IPS-20b (cell line): ENCODE measurements at regions not wholly inside any gene's neighbourhood (a gene's known extent, or its start where the extent isn't known, plus 50 kb on each side); places are given as distances from the start of the nearest gene placed in this dataset.

Source experiments
- H3K27ac ChIP-seq: one replicate; pipeline ENCODE4 v1.5.1; 2013; ENCODE audit warnings: low read length
- H3K27me3 ChIP-seq: 2 replicates; pipeline ENCODE4 v1.6.1; 2013; ENCODE audit warnings: mild to moderate bottlenecking, low read length, inconsistent platforms; ENCODE audit not compliant: insufficient read depth
- H3K36me3 ChIP-seq: 2 replicates; pipeline ENCODE4 v1.6.1; 2013; ENCODE audit warnings: low read depth, mild to moderate bottlenecking, inconsistent platforms, low read length, moderate library complexity; ENCODE audit not compliant: insufficient read depth
- H3K4me1 ChIP-seq: 2 replicates; pipeline ENCODE4 v1.6.1; 2013; ENCODE audit warnings: mild to moderate bottlenecking, control low read depth, inconsistent platforms, low read length, moderate library complexity; ENCODE audit not compliant: insufficient read depth
- H3K4me3 ChIP-seq: 2 replicates; pipeline ENCODE4 v1.5.1; 2013; ENCODE audit warnings: mild to moderate bottlenecking, low read length, inconsistent platforms
- H3K9ac ChIP-seq: 2 replicates; pipeline ENCODE4 v1.6.1; 2013; ENCODE audit warnings: low read depth, mild to moderate bottlenecking, inconsistent platforms, low read length, moderate library complexity
- H3K9me3 ChIP-seq: 2 replicates; pipeline ENCODE4 v1.6.1; 2013; ENCODE audit warnings: mild to moderate bottlenecking, low read depth, low read length, inconsistent platforms; ENCODE audit not compliant: insufficient read depth

DNA sequence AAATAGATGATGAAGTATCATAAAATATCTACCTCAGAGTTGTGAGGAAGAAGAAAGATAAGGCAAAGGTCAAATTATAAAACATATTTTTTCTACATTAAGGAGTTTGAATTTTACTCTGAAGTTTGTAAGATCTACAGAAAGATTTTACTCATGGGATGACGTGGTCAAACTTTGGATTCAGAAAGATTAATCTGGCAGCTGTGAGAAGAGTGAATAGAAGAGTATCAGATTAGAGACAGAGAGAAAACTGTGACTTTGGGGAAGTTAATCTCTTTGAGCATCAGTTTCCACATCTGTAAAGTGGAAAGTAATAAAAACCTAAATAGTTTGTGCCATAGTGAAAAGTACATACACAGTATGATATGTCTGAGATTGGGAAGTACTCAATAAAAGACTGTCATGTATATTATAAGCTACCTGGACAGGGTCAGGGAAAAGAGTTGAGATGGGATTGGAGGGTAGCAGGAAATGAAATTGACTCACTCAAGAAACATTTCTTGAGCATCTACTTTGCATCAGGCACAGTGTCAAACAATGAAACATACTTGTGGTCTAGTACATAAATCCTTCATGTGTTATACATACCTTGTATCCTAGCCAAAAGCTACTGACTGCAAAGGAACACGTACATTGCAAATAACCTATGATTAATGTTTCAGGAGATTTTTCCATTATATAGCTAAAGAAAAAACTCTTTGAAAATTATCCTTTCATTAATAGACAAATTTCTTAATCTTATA lies 222.1 kb downstream of the TMEM200A start:
- H3K4me1 ChIP-seq: no peaks in the 10 kb centered on the region
- no peak overlapping the region for H3K27ac ChIP-seq
- H3K36me3 ChIP-seq: no peaks in the 10 kb centered on the region
- no peaks in the 10 kb centered on the region for H3K9me3 ChIP-seq
- no peaks in the 10 kb centered on the region for H3K27me3 ChIP-seq
- no peak overlapping the region for H3K9ac ChIP-seq
- no peak overlapping the region for H3K4me3 ChIP-seq

DNA sequence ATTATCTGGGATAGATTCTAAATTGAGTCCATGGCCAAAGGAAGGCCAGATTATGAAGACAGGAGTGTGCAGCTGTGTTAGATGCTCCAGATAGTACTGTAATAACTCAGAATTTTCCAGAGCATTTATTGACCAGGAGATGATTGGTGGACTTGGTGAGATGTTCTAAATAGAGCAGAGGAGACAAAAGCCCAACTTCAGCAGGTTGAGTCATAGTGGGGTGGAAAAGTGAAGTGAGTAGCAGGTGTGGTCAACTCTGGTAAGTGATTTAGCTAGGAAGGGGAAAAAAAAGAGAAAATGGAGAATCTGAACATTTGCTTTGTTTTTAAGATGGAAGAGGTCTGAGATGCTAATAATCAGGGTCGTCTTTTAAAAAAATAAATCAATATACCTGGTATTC lies 227.4 kb downstream of the TMEM200A start:
- H3K4me1 ChIP-seq: peaks cover 3% of the 10 kb centered on the region; the same call in 1 of the 2 replicates
- no peak overlapping the region for H3K9ac ChIP-seq
- no peaks in the 10 kb centered on the region for H3K9me3 ChIP-seq
- H3K27me3 ChIP-seq: no peaks in the 10 kb centered on the region
- H3K4me3 ChIP-seq: no peak overlapping the region
- no peak overlapping the region for H3K27ac ChIP-seq
- no peaks in the 10 kb centered on the region for H3K36me3 ChIP-seq

DNA sequence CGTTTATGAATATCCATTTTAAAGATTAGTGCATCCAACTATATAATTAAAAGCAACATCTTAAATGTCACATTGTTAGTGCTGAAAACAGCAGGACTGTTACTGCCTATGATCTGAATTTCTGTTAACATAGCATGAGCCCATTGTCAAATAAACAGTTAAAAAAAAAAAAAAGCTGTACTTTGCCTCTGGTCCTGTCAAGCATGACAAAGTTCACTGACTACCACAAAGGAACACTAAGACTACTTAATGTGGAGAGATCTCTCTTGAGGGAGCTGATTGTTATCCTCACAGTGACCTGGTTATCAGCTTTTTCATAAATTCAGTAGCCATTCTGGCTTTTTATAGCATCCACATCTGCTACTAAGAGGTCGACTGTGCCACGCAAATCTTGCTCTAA lies 228.1 kb downstream of the TMEM200A start:
- Histone ChIP-seq H3K9ac (no peak overlapping the region), H3K27me3 (no peaks in the 10 kb centered on the region), H3K27ac (no peak overlapping the region), H3K4me3 (no peak overlapping the region), H3K36me3 (no peaks in the 10 kb centered on the region), H3K9me3 (no peaks in the 10 kb centered on the region), H3K4me1 (peaks cover 3% of the 10 kb centered on the region; the same call in 1 of the 2 replicates)

DNA sequence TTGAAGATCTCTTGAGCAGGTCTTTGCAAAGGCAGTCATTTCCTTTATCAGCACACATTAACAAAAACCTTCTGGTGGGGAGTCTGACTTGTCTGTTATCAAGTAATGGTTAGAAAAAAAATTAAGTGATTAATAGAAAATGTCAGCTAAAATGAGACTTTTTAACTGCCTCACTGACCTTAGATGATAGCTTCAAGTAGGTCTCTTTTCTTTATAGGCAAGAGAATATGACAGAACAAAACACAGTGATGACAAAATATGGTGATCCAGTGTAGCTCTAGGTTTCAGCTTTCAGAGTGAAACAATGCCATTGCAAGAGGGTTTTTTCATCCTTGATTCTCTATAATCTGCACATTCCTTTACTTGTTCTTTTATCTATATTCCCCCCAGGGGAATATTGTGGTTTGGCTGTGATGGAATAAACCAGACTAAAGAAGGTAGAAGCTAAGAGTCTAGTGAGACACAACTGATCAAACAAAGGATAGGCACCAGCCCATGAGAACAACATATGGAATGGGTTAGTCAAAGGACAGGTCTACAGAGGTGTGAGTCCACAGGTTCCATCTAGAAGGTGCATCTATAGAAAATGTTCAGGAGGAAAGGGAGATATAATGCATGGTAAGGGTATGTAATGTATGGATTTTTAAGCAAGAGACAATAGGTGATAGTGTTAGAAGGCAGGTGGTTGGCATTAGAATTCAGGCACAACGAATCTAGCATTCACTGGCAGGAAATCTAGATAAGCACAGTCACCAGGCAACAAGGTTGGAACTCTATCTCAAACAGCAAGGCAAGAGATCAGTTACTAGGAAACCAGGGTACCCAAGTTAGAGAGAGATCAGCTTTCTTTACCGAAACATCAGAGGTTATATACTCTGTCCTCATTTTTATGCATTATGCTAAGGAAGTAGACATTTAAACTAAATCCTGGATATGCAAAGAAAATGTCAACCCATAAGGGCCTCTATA lies 228.9 kb upstream of the SMLR1 start:
- H3K4me1 ChIP-seq: peaks cover 3% of the 10 kb centered on the region; the same call in 1 of the 2 replicates
- H3K4me3 ChIP-seq: no peak overlapping the region
- H3K27ac ChIP-seq: no peak overlapping the region
- no peaks in the 10 kb centered on the region for H3K9me3 ChIP-seq
- no peaks in the 10 kb centered on the region for H3K36me3 ChIP-seq
- no peak overlapping the region for H3K9ac ChIP-seq
- no peaks in the 10 kb centered on the region for H3K27me3 ChIP-seq

DNA sequence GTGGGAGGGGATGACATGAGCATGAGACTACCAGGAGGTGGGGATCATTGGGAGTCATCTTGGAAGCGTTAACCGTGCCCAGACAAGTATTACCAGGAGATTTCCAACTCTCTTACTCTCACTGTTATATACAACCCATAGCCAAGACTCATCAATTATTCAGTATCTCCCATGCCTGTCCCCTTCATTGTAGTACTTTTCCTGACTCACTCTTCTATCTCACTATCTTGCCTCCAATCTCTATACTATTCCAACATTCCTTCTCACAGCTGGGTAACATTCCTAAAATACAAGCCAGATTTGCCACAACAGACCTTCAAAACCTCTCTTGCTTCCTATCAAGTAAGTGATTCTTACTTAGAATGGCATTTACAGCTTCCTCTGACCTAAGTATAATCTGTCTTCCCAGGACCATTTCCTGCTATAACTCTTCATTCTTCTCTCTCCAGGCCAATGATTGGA lies 226.3 kb upstream of the SMLR1 start:
- Histone ChIP-seq H3K4me3 (no peak overlapping the region), H3K9me3 (no peaks in the 10 kb centered on the region), H3K27ac (no peak overlapping the region)

DNA sequence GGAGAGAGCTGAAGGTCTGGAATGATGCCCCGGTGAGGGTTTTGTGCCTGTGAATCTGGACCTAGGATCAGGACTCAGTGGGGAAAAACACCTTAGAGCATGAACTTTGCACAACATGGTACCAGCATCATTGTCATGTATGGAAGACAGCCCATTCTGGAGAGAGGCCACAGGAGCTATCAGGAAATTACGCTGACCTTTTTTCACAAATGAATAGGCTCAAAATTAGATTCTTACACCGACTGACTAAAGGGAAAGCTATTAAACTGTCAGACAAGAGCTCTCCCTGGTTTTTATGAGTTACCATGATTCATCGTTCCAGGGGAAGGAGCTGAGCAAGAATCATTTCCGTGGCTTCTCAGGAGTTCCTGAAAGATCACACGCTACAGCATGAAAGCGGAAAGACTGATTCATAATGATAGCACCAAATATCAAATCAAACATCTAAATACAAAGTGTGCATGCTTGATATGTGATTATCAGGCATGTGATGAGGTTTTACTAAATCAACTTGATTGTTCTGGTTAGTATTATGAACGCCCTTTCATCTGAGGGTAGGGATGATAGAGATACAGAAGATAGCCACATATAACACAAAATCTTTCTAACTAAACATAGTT lies 224.9 kb upstream of the SMLR1 start:
- Histone ChIP-seq H3K27ac (no peak overlapping the region), H3K4me3 (no peak overlapping the region), H3K4me1 (no peaks in the 10 kb centered on the region), H3K9me3 (no peaks in the 10 kb centered on the region), H3K9ac (no peak overlapping the region), H3K36me3 (no peaks in the 10 kb centered on the region), H3K27me3 (no peaks in the 10 kb centered on the region)

More for the DNA sequence above, 226.3 kb upstream of the SMLR1 start:
- no peak overlapping the region for H3K9ac ChIP-seq
- H3K4me1 ChIP-seq: no peaks in the 10 kb centered on the region
- no peaks in the 10 kb centered on the region for H3K27me3 ChIP-seq
- H3K36me3 ChIP-seq: no peaks in the 10 kb centered on the region

DNA sequence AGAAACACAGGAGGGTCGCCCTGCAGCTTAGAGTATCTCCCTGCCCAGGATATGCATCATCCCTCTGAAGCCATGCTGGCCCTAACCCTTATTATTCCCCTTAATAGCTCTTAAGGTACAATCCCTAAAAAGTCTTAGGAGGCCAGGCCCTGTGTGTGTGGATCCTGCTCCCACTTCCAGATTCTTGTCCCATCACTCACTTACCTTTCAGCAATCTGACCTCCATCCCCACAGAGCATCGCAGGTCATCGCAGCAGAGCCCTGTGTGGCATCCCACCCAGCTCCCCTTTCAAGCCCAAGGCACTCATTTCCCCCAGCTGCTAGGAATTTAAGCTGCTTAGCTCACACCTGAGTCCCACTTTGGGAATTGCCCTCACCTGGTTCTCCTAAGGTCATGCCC lies 223.8 kb upstream of the SMLR1 start:
- Histone ChIP-seq H3K4me3 (no peak overlapping the region), H3K9me3 (no peaks in the 10 kb centered on the region), H3K36me3 (no peaks in the 10 kb centered on the region), H3K27me3 (no peaks in the 10 kb centered on the region), H3K4me1 (no peaks in the 10 kb centered on the region), H3K27ac (no peak overlapping the region), H3K9ac (no peak overlapping the region)

DNA sequence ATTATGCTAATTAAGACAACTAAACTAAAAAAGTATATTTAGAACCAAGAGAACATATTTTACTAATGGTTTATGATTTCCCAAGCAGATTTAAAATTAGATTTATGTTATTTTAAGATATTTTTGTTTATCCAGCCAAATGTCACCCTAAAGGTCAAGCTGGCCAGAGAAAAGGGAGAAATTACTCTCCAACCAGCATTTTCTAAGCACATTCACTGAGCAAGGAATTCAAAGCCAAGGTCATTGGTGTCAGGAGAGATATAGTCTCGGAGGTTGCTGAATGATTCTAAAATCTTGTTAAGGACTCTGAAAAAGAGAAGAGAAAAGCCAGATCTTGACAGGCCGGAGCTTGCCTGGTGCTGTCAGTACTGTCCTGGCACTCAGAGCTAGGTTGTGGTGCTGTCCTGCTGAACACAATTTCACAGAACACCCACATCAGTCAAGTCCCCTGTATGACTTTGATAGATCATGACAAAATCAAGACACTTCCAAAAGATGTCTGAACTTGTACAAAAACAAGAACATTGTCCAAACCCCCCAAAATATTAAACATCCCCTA lies 222.3 kb upstream of the SMLR1 start:
- H3K27ac ChIP-seq: no peak overlapping the region
- no peaks in the 10 kb centered on the region for H3K36me3 ChIP-seq

DNA sequence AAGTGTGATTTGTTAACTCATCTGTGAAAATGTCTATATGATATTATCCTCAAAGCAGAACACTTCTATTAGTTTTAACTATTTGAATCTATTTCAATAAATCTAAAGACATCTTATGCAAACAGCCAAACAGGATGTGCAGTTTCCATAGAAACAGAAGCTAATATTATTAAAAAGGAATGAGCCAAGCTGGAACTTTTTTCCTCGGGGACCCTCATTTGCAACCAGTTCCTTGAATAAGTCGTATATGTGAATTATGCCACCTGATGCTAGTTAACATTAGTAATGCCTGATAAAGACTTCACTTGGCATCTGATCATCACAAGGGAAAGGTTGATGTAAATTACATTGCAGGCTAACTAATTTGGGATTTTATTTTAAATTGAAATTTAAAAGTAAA lies 216.9 kb upstream of the SMLR1 start:
- no peak overlapping the region for H3K9ac ChIP-seq

More for the DNA sequence above, 222.3 kb upstream of the SMLR1 start:
- H3K4me1 ChIP-seq: no peaks in the 10 kb centered on the region
- no peak overlapping the region for H3K4me3 ChIP-seq
- no peaks in the 10 kb centered on the region for H3K27me3 ChIP-seq
- no peaks in the 10 kb centered on the region for H3K9me3 ChIP-seq
- H3K9ac ChIP-seq: no peak overlapping the region

DNA sequence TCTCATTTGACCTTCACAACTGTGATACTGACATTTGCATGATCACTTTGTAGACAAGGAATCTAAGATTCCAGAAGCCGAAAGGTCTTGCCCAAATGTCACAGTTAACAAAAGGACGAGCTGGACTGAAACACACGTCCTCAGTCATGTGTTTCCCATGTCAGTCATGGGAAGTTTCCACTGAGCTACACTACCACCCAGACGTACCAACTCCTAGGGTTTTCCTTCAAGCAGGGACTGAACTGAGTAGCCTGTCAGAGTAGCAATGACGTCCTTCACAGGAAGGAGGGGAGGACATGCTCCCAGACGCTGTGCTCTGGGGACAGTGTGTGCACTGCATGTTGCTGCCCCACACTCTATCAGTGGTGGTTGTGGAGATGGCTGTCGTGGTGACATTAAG lies 215.8 kb upstream of the SMLR1 start:
- H3K9me3 ChIP-seq: no peaks in the 10 kb centered on the region
- H3K27ac ChIP-seq: no peak overlapping the region
- peaks cover 12% of the 10 kb centered on the region; the same call in 1 of the 2 replicates for H3K4me1 ChIP-seq
- no peaks in the 10 kb centered on the region for H3K36me3 ChIP-seq
- no peak overlapping the region for H3K9ac ChIP-seq
- no peak overlapping the region for H3K4me3 ChIP-seq
- no peaks in the 10 kb centered on the region for H3K27me3 ChIP-seq

More for the DNA sequence above, 216.9 kb upstream of the SMLR1 start:
- no peaks in the 10 kb centered on the region for H3K27me3 ChIP-seq
- H3K4me3 ChIP-seq: no peak overlapping the region
- no peaks in the 10 kb centered on the region for H3K36me3 ChIP-seq
- H3K9me3 ChIP-seq: no peaks in the 10 kb centered on the region
- peaks cover 9% of the 10 kb centered on the region; the same call in 1 of the 2 replicates for H3K4me1 ChIP-seq
- H3K27ac ChIP-seq: no peak overlapping the region

DNA sequence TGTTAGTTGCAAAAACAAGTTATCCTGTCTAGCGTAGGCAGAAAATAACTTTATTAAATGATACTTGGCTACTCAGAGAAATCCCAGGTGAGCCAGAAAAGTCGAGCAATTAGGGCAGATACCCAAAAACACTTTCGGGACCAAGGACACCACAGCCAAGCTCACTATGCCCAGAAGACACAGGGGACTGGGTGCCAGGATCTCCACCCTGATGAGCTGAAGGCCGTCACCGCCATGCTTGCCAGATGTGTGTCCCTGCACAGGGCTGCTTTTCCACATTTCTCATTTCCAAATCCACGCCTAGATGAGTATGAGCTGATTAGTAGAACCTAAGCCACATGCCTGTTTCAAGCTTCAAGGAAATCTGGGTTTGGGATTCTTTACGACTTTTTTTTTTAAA lies 214.0 kb upstream of the SMLR1 start:
- Histone ChIP-seq H3K9me3 (no peaks in the 10 kb centered on the region), H3K4me1 (peaks cover 12% of the 10 kb centered on the region; the same call in 1 of the 2 replicates), H3K36me3 (no peaks in the 10 kb centered on the region), H3K9ac (no peak overlapping the region), H3K27me3 (no peaks in the 10 kb centered on the region), H3K27ac (no peak overlapping the region), H3K4me3 (no peak overlapping the region)
